ENCODE measurements at regions not wholly inside any gene's neighbourhood (a gene's known extent, or its start where the extent isn't known, plus 50 kb on each side); places are given as distances from the start of the nearest gene placed in this dataset.

DNA sequence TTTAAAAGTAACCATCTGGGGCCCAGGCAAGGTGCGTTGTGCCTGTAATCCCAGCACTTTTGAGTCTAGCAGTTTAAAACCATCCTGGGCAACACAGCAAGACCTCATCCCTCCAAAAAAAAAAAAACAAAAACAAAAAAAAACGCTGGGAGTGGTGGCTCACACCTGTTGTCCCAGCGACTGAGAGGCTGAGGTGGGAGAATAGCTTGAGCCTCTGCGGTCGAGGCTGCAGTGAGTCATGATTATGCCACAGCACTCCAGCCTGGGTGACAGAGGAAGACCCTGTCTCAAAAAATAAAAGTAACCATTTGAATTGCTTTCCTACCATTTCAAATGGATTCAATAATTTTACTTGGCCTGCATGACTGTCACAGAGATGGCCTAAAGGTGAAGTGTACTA lies 186.5 kb upstream of the ATP2B1 start:
- no peaks in the 10 kb centered on the region for H3K36me3 ChIP-seq
- intact Hi-C loops (cut with DNase I): no loop called here
- no peak overlapping the region for H3K27ac ChIP-seq
- H3K27me3 ChIP-seq (ENCODE audit: low read depth): no peaks in the 10 kb centered on the region
- ATAC-seq (no peak), DNase-seq (no peak)
- H3K9me3 ChIP-seq: no peaks in the 10 kb centered on the region
- H3K4me1 ChIP-seq: no peaks in the 10 kb centered on the region
- H3K4me3 ChIP-seq: no peak overlapping the region
- TF ChIP-seq, protein P1, sequence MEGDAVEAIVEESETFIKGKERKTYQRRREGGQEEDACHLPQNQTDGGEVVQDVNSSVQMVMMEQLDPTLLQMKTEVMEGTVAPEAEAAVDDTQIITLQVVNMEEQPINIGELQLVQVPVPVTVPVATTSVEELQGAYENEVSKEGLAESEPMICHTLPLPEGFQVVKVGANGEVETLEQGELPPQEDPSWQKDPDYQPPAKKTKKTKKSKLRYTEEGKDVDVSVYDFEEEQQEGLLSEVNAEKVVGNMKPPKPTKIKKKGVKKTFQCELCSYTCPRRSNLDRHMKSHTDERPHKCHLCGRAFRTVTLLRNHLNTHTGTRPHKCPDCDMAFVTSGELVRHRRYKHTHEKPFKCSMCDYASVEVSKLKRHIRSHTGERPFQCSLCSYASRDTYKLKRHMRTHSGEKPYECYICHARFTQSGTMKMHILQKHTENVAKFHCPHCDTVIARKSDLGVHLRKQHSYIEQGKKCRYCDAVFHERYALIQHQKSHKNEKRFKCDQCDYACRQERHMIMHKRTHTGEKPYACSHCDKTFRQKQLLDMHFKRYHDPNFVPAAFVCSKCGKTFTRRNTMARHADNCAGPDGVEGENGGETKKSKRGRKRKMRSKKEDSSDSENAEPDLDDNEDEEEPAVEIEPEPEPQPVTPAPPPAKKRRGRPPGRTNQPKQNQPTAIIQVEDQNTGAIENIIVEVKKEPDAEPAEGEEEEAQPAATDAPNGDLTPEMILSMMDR (IDR thresholded peaks at IDR 0.05): no peak

- DNase-seq: no peak
- H3K4me3 ChIP-seq: no peak overlapping the region
These were observed 185.5 kb upstream of the ATP2B1 start for GRCh38 chr12:89893972-89894706.

DNA sequence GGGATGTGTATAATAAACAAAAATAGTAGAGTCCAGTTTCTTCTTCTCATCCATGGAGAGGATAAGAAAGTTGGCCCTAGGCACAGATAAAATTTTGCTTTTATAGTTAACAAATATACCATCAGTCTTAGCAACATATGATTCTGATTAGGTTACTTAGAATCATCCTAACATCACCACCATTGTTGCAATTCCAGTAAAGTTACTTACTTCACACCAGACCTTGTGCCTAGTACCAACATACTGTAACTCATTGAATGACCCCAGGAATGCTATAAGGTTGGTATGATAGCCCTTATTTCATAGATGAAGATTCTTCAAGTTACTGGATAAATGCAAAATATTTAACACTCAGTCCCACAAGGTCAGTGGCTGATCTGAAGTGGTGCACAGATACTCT lies 183.8 kb upstream of the ATP2B1 start:
- H3K36me3 ChIP-seq: no peaks in the 10 kb centered on the region
- no peaks in the 10 kb centered on the region for H3K27me3 ChIP-seq (ENCODE audit: low read depth)
- H3K27ac ChIP-seq: no peak overlapping the region
- ATAC-seq (no peak), DNase-seq (no peak)
- TF ChIP-seq, protein P1 (IDR thresholded peaks at IDR 0.05): no peak
- no peak overlapping the region for H3K4me3 ChIP-seq
- no peaks in the 10 kb centered on the region for H3K9me3 ChIP-seq
- H3K4me1 ChIP-seq: no peaks in the 10 kb centered on the region
- intact Hi-C loops (cut with DNase I): no loop called here

More at GRCh38 chr12:89893972-89894706, 185.5 kb upstream of the ATP2B1 start:
- Histone ChIP-seq H3K27ac (no peak overlapping the region), H3K9me3 (no peaks in the 10 kb centered on the region), H3K36me3 (no peaks in the 10 kb centered on the region), H3K4me1 (no peaks in the 10 kb centered on the region), H3K27me3 (ENCODE audit: low read depth) (no peaks in the 10 kb centered on the region)
- TF ChIP-seq, protein P1 (IDR thresholded peaks at IDR 0.05): no peak
- ATAC-seq: no peak
- intact Hi-C loops (cut with DNase I): no loop called here

GRCh38 chr12:89891933-89892332 lies 183.3 kb upstream of the ATP2B1 start:
- ATAC-seq: no peak
- no peak for DNase-seq
- H3K4me1 ChIP-seq: no peaks in the 10 kb centered on the region
- no peaks in the 10 kb centered on the region for H3K9me3 ChIP-seq
- no peaks in the 10 kb centered on the region for H3K27me3 ChIP-seq (ENCODE audit: low read depth)
- no peak overlapping the region for H3K27ac ChIP-seq
- no peak overlapping the region for H3K4me3 ChIP-seq
- TF ChIP-seq, protein P1 (IDR thresholded peaks at IDR 0.05): no peak
- no peaks in the 10 kb centered on the region for H3K36me3 ChIP-seq
- intact Hi-C loops (cut with DNase I): no loop called here

GRCh38 chr12:89890161-89890560 lies 181.5 kb upstream of the ATP2B1 start:
- no peaks in the 10 kb centered on the region for H3K4me1 ChIP-seq
- intact Hi-C loops (cut with DNase I): no loop called here
- no peak overlapping the region for H3K27ac ChIP-seq
- ATAC-seq (no peak), DNase-seq (no peak)
- TF ChIP-seq, protein P1 (IDR thresholded peaks at IDR 0.05): no peak
- H3K9me3 ChIP-seq: no peaks in the 10 kb centered on the region
- no peak overlapping the region for H3K4me3 ChIP-seq
- no peaks in the 10 kb centered on the region for H3K36me3 ChIP-seq
- no peaks in the 10 kb centered on the region for H3K27me3 ChIP-seq (ENCODE audit: low read depth)
